Fibroblast of the conjunctiva (primary cell): ENCODE measurements at regions not wholly inside any gene's neighbourhood (a gene's known extent, or its start where the extent isn't known, plus 50 kb on each side); places are given as distances from the start of the nearest gene placed in this dataset.
"Not testable (repeated sequence)": the region's sequence is repeated elsewhere in the genome, so short reads cannot be mapped to it uniquely, and the experiment has no call there.

ENCODE experiments used
- DNase-seq: peaks from one replicate; pipeline ENCODE4 v3.0.0-alpha.2; 2010; ENCODE audit warnings: low read depth

DNA sequence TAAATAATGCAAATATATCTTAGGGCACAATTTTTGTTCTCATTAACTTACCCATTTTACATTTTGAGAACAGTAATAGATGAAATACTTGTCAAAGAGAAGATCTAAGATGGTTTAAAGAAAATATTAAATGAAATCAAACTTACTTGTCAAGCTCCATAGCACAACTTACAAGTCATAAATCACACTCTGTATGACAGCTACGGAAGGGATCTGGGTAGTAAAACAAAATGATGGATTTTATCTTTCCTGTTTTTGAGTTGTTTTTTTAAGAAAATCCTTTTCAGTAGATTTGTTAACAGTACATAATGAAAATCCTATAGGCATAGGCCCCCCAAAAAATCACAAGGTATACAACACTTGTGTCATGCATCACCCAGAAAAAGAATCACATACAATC, 84.4 kb upstream of the ANTXRL start:
- DNase-seq: not testable (repeated sequence)

GRCh38 chr10:46204482-46205102, 82.2 kb upstream of the ANTXRL start:
- DNase-seq: not testable (repeated sequence)

DNA sequence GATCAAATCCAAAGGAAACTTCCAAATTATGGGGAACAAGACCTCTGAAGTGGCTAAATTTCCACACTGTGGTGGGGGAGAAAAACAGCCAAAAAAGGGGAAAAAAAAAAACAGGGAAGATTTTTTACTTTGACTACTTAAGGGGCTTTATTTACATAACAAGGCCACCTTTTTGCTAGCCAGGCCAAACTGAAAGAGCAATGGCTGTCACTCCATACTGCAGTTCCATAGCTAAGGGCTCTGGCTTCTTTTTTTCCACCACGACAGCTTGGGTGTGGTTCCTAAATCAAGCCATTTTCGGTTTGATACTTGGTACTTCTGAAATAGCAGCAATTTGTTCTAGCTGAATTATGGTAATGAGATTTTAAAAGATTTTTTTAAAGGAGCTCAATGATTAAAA, 76.4 kb upstream of the ANTXRL start:
- not testable (repeated sequence) for DNase-seq

DNA sequence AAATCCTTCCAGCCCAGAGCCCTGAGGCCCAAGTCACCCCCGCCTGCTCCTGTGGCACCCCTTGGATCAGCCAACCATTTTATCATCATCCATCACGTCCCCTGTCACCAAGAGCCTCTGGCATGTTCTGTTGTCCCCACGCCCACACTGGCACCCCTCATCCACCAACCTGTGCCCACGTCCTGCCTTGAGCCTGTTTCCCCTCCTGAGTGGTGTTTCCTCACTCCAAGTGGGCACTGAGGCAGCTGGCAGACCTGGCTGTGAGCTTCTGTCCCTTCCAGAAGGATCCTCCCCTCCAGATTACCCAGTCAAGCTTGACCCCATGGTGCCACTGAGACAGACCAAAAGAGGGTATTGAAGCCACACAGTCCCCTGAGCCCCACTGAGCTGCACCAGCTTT, 71.4 kb upstream of the ANTXRL start:
- no peak for DNase-seq

- no peak for DNase-seq
Measured at GRCh38 chr10:46216003-46216634, 70.7 kb upstream of the ANTXRL start.

DNA sequence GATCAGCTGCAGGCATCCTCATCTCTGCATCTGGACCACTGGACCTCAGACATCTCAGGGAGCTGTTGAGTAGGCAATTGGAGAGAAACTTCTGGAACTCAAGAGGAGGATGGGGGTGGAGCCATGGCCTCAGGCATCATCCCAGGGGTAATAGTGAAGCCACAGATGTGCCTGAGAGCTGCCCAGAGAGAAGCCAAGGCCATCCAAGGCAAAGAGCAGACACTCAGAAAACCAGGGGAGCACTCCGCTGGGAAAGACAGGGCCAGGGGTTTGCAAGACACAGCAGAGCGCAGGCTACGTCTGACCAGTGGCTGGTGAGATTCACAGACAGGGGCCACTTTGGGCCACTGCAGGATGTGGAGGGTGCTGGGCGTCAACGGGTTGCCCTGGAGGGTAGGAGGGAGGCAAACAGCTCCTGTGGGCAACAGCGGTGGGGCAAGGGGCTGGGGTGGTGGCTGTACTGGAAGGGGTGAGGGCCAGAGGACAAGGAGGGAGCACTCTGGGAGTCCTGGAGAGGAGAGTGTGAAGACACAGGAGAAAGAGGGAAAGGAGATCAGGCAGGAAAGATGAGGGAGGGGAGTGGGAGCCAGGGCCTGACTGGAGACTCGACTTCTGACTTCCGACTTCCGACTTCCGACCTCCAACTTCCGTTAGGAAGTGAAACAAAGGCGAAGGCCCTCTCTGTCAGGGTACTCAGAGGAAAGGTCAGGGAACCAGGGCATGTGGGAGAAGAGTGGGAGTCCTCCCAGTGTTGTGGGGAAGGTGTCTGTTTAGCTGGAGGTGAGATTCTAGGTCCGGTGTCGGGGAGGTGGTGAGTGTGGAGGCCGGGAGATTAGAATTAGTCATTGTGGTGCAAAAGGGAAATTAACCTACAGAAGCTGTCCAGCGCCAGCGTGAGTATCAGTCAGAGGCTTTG, 69.7 kb upstream of the ANTXRL start:
- no peak for DNase-seq

- no peak for DNase-seq
Measured at GRCh38 chr10:46217752-46218453, 68.9 kb upstream of the ANTXRL start.

DNA sequence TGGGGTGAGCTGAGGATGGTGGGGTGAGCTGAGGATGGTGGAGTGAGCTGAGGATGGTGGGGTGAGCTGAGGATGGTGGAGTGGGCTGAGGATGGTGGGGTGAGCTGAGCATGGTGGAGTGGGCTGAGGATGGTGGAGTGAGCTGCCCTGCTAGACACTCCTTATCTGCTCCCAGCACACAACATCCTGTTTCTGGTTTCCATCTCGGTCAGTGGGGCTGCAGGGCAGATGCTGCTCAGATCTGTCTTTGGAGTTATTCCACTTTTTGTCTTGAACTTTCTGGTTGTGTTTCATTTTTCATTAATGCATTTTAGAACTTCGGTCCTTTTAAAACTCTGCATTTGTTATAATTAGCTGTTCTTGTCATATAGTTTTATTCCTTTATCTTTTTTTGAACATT, 67.9 kb upstream of the ANTXRL start:
- no peak for DNase-seq

DNA sequence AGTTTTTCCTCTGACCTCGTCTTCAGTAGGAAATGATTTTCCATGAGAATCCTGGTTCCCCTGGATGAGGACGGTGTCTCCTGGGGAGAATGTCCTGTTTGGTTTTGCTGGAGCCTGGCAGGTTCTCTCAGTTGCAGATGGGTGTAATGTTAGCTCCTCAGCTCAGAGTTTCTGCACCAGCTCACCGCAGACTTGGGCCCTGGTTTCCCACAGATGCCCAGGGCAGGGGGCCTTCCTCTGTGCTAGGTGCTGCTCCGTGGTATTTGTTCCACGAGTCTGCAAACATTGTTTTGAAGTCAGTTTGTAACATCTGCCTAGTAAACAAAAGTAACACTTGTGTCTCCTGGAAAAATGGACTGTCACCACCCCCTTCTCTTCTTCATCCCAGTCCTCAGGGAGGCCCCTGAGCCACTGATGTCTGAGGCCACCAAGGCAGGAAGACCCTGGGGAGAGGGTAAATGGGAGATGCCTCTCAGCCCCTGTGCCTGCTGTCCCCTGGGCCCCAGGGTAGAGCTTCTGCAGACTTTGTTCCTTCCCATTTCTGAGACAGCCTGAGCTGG, 67.3 kb upstream of the ANTXRL start:
- not testable (repeated sequence) for DNase-seq

DNA sequence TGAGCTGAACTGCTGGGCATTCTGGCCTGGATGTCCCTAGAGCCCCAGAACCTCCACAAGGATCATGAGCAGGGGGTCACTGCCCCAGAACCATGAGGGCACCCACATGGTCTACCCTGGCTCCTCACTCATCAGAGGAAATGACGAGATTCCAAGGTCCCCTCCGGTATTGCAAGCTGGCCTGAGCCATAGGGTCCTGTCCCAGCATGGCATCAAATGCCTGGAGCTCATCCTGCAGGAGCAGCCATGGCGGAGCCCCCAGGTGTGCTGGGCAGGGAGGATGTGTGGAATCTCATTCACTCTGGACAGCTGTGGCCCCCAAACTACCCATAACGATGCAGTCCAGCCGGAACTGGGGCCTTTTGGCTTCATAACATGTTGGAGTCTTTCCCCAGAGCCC, 66.6 kb upstream of the ANTXRL start:
- no peak for DNase-seq

- DNase-seq: no peak
Measured at GRCh38 chr10:46220872-46221538, 65.8 kb upstream of the ANTXRL start.

GRCh38 chr10:46222364-46222935, 64.3 kb upstream of the ANTXRL start:
- DNase-seq: no peak

DNA sequence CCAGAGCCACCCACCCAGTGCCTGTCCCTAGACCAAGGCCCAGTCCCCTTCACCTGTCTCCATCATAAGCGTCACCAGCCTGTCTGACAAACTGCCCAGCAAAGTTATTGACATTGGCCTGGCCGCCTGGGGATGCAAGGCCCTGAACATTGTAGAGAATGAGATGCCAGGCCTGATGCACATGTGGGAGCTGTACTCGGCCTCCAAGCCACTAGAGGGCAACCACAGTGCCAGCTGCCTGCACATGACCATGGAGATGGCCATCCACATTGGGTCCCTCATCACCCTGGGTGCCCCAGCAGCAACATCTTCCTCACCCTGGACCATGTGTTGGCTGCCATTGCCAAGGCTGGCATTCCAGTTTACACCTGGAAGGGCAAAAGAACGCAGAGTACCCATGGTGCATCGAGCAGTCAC, 63.7 kb upstream of the ANTXRL start:
- DNase-seq: no peak

- no peak for DNase-seq
Measured at GRCh38 chr10:46223626-46224413, 63.0 kb upstream of the ANTXRL start.

DNA sequence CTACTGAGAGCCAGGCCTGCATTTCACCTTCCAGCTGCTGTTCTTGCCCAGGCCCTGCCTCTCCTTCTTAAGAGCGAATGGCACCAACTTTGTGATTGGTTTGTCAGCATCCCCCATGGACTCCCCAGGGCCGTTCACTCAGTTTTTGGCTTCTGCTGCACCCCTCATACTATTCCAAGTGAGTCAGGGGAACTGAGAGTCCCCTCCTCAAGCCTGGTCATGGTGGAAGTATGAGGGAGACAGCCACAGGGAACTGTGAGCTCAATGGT, 62.4 kb upstream of the ANTXRL start:
- DNase-seq: no peak

GRCh38 chr10:46225597-46225996, 61.2 kb upstream of the ANTXRL start:
- DNase-seq: no peak

GRCh38 chr10:46226232-46226631, 60.6 kb upstream of the ANTXRL start:
- no peak for DNase-seq

DNA sequence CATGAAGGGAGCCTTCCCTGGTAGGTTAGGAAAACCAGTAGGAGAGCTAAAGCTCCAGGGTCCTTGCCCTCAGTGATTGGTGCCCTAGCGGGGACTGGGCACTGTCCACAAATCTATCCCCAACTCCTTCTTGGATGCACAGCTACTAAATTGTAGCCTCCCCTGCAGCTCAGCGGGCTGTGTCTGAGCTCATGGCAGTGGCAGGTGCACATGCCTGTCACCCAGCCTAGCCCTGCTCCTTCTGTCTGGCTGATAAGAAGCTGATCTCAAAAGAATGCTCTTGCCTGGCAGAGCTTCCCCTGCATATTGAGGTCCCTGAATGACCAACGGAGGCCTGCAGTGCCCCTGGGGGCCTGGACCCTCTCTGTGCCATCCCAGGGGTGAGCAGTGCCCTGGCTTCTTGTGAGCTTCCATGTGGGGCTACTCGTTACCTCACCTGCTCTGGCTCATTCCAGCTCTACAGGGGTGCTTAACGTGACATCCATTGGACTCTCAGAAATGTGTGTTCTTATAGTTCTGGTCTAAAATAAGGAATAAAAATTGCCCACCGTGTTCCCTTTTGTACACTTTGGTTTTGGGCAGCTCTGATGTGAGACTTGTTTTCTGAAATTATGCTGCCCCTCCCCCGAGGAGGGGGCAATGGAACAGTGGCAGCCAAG, 59.8 kb upstream of the ANTXRL start:
- DNase-seq: no peak

GRCh38 chr10:46227571-46227935, 59.2 kb upstream of the ANTXRL start:
- no peak for DNase-seq

- DNase-seq: no peak
Measured at GRCh38 chr10:46227936-46228562, 58.7 kb upstream of the ANTXRL start.
